ENCODE measurements at regions not wholly inside any gene's neighbourhood (a gene's known extent, or its start where the extent isn't known, plus 50 kb on each side); places are given as distances from the start of the nearest gene placed in this dataset.
"Not testable (repeated sequence)": the region's sequence is repeated elsewhere in the genome, so short reads cannot be mapped to it uniquely, and the experiment has no call there.

GRCh38 chr1:20432341-20432740 lies 53.7 kb downstream of the CAMK2N1 start:
- DNase-seq, result no peak

- no peak for DNase-seq
Observed at GRCh38 chr1:20431176-20431460, 54.9 kb downstream of the CAMK2N1 start.

- peak; percentile 24 to 45 for DNase-seq
Observed at GRCh38 chr1:20430355-20431175, 55.4 kb downstream of the CAMK2N1 start.

GRCh38 chr1:20429296-20429695 lies 56.7 kb downstream of the CAMK2N1 start:
- DNase-seq, result no peak

- DNase-seq, result no peak
Observed at GRCh38 chr1:20428841-20429240, 57.2 kb downstream of the CAMK2N1 start.

- no peak for DNase-seq
Observed at GRCh38 chr1:20426923-20427322, 59.1 kb downstream of the CAMK2N1 start.

- no peak for DNase-seq
Observed at GRCh38 chr1:20426371-20426770, 59.6 kb downstream of the CAMK2N1 start.

- no peak for DNase-seq
Observed at GRCh38 chr1:20425622-20426021, 60.4 kb downstream of the CAMK2N1 start.

GRCh38 chr1:20423169-20423795 lies 62.7 kb downstream of the CAMK2N1 start:
- no peak for DNase-seq

GRCh38 chr1:20421441-20421840 lies 64.6 kb downstream of the CAMK2N1 start:
- no peak for DNase-seq

GRCh38 chr1:20417581-20417980 lies 68.4 kb downstream of the CAMK2N1 start:
- no peak for DNase-seq

GRCh38 chr1:20416706-20417105 lies 69.3 kb downstream of the CAMK2N1 start:
- no peak for DNase-seq

- no peak for DNase-seq
Observed at GRCh38 chr1:20413776-20414140, 72.3 kb downstream of the CAMK2N1 start.

GRCh38 chr1:20413136-20413775 lies 72.8 kb downstream of the CAMK2N1 start:
- no peak for DNase-seq

GRCh38 chr1:20411196-20411980 lies 74.6 kb downstream of the CAMK2N1 start:
- DNase-seq, result no peak

- no peak for DNase-seq
Observed at GRCh38 chr1:20410503-20410902, 75.5 kb downstream of the CAMK2N1 start.

GRCh38 chr1:20409971-20410370 lies 76.0 kb downstream of the CAMK2N1 start:
- no peak for DNase-seq

- DNase-seq, result no peak
Observed at GRCh38 chr1:20409012-20409411, 77.0 kb downstream of the CAMK2N1 start.

GRCh38 chr1:20408133-20408650 lies 77.8 kb downstream of the CAMK2N1 start:
- not testable (repeated sequence) for DNase-seq

GRCh38 chr1:20405893-20406604 lies 80.0 kb downstream of the CAMK2N1 start:
- DNase-seq, result no peak

- DNase-seq, result no peak
Observed at GRCh38 chr1:20405051-20405754, 80.8 kb downstream of the CAMK2N1 start.

All from SHP77 (cell line).